ENCODE measurements at regions not wholly inside any gene's neighbourhood (a gene's known extent, or its start where the extent isn't known, plus 50 kb on each side); places are given as distances from the start of the nearest gene placed in this dataset.
"Not testable (repeated sequence)": the region's sequence is repeated elsewhere in the genome, so short reads cannot be mapped to it uniquely, and the experiment has no call there.

DNA sequence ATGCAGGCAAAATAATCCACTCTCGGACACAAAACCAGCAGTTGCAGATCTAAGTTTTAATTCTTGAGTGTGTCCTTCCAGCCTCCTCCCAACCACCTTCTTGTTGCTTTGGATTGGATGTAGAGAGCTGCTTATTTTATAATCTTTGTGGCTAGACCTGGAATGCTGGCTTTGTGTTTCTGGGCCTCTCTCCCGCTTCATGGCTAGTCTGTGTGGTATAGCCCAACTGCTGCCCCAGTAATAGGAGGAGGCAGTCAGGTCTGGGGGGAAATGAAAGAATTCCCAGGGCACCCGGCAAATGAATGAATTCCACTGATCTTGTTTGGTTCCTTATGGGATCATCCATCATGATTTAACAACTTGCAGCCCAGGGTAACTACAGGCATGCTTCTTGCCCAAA is 170.8 kb downstream of the NPIPA7 start:
- H3K36me3 ChIP-seq (ENCODE audit: control insufficient read depth in 4 of 4, insufficient read depth in 3 of 4, low read depth in 1 of 4, low read length in 3 of 4); H3K4me1 ChIP-seq (ENCODE audit: control insufficient read depth in 4 of 4, insufficient read depth in 4 of 4, low read length in 3 of 4); H3K9me3 ChIP-seq (ENCODE audit: control insufficient read depth in 4 of 4, low read length in 3 of 4); DNase-seq (ENCODE audit: low spot score); H3K27me3 ChIP-seq (ENCODE audit: control insufficient read depth in 4 of 4, insufficient read depth in 4 of 4, low read length in 3 of 4); H3K27ac ChIP-seq (ENCODE audit: low read depth in 1 of 2, low read length in 2 of 2); H3K4me3 ChIP-seq (ENCODE audit: low read depth in 1 of 3, low read length in 3 of 3); H3K9ac ChIP-seq (ENCODE audit: low read depth in 1 of 2, low read length in 2 of 2): not testable (repeated sequence)
- 70% methylated on average over 3 of the region's 3 CpGs for WGBS

GRCh38 chr16:16550824-16551223 is 171.9 kb downstream of the NPIPA7 start:
- not testable (repeated sequence) for H3K9ac ChIP-seq (ENCODE audit: low read depth in 1 of 2, low read length in 2 of 2); H3K4me3 ChIP-seq (ENCODE audit: low read depth in 1 of 3, low read length in 3 of 3); H3K9me3 ChIP-seq (ENCODE audit: control insufficient read depth in 4 of 4, low read length in 3 of 4); H3K27me3 ChIP-seq (ENCODE audit: control insufficient read depth in 4 of 4, insufficient read depth in 4 of 4, low read length in 3 of 4); H3K27ac ChIP-seq (ENCODE audit: low read depth in 1 of 2, low read length in 2 of 2); H3K36me3 ChIP-seq (ENCODE audit: control insufficient read depth in 4 of 4, insufficient read depth in 3 of 4, low read depth in 1 of 4, low read length in 3 of 4); DNase-seq (ENCODE audit: low spot score); H3K4me1 ChIP-seq (ENCODE audit: control insufficient read depth in 4 of 4, insufficient read depth in 4 of 4, low read length in 3 of 4)
- WGBS, result 64% methylated on average over 2 of the region's 2 CpGs

GRCh38 chr16:16552819-16553340 is 173.9 kb downstream of the NPIPA7 start:
- H3K4me3 ChIP-seq (ENCODE audit: low read depth in 1 of 3, low read length in 3 of 3); H3K36me3 ChIP-seq (ENCODE audit: control insufficient read depth in 4 of 4, insufficient read depth in 3 of 4, low read depth in 1 of 4, low read length in 3 of 4); H3K27ac ChIP-seq (ENCODE audit: low read depth in 1 of 2, low read length in 2 of 2); H3K4me1 ChIP-seq (ENCODE audit: control insufficient read depth in 4 of 4, insufficient read depth in 4 of 4, low read length in 3 of 4); H3K9me3 ChIP-seq (ENCODE audit: control insufficient read depth in 4 of 4, low read length in 3 of 4); H3K27me3 ChIP-seq (ENCODE audit: control insufficient read depth in 4 of 4, insufficient read depth in 4 of 4, low read length in 3 of 4); H3K9ac ChIP-seq (ENCODE audit: low read depth in 1 of 2, low read length in 2 of 2); DNase-seq (ENCODE audit: low spot score): not testable (repeated sequence)
- WGBS, result 50% methylated on average over 1 of the region's 1 CpG

- not testable (repeated sequence) for H3K9me3 ChIP-seq (ENCODE audit: control insufficient read depth in 4 of 4, low read length in 3 of 4); DNase-seq (ENCODE audit: low spot score); H3K36me3 ChIP-seq (ENCODE audit: control insufficient read depth in 4 of 4, insufficient read depth in 3 of 4, low read depth in 1 of 4, low read length in 3 of 4); H3K9ac ChIP-seq (ENCODE audit: low read depth in 1 of 2, low read length in 2 of 2); H3K27ac ChIP-seq (ENCODE audit: low read depth in 1 of 2, low read length in 2 of 2); H3K4me1 ChIP-seq (ENCODE audit: control insufficient read depth in 4 of 4, insufficient read depth in 4 of 4, low read length in 3 of 4); H3K4me3 ChIP-seq (ENCODE audit: low read depth in 1 of 3, low read length in 3 of 3); H3K27me3 ChIP-seq (ENCODE audit: control insufficient read depth in 4 of 4, insufficient read depth in 4 of 4, low read length in 3 of 4)
- 64% methylated on average over 6 of the region's 9 CpGs for WGBS
Measured at GRCh38 chr16:16559179-16559740, 180.3 kb downstream of the NPIPA7 start.

GRCh38 chr16:16561532-16561931 is 182.6 kb downstream of the NPIPA7 start:
- H3K4me3 ChIP-seq (ENCODE audit: low read depth in 1 of 3, low read length in 3 of 3); H3K9ac ChIP-seq (ENCODE audit: low read depth in 1 of 2, low read length in 2 of 2); H3K36me3 ChIP-seq (ENCODE audit: control insufficient read depth in 4 of 4, insufficient read depth in 3 of 4, low read depth in 1 of 4, low read length in 3 of 4); H3K27ac ChIP-seq (ENCODE audit: low read depth in 1 of 2, low read length in 2 of 2); DNase-seq (ENCODE audit: low spot score); H3K27me3 ChIP-seq (ENCODE audit: control insufficient read depth in 4 of 4, insufficient read depth in 4 of 4, low read length in 3 of 4); H3K4me1 ChIP-seq (ENCODE audit: control insufficient read depth in 4 of 4, insufficient read depth in 4 of 4, low read length in 3 of 4); H3K9me3 ChIP-seq (ENCODE audit: control insufficient read depth in 4 of 4, low read length in 3 of 4): not testable (repeated sequence)
- 69% methylated on average over 5 of the region's 5 CpGs for WGBS

GRCh38 chr16:16563962-16564361 is 185.0 kb downstream of the NPIPA7 start:
- not testable (repeated sequence) for H3K27me3 ChIP-seq (ENCODE audit: control insufficient read depth in 4 of 4, insufficient read depth in 4 of 4, low read length in 3 of 4); H3K9me3 ChIP-seq (ENCODE audit: control insufficient read depth in 4 of 4, low read length in 3 of 4); H3K4me3 ChIP-seq (ENCODE audit: low read depth in 1 of 3, low read length in 3 of 3); DNase-seq (ENCODE audit: low spot score); H3K4me1 ChIP-seq (ENCODE audit: control insufficient read depth in 4 of 4, insufficient read depth in 4 of 4, low read length in 3 of 4); H3K27ac ChIP-seq (ENCODE audit: low read depth in 1 of 2, low read length in 2 of 2); H3K36me3 ChIP-seq (ENCODE audit: control insufficient read depth in 4 of 4, insufficient read depth in 3 of 4, low read depth in 1 of 4, low read length in 3 of 4); H3K9ac ChIP-seq (ENCODE audit: low read depth in 1 of 2, low read length in 2 of 2)
- 100% methylated on average over 1 of the region's 5 CpGs for WGBS

GRCh38 chr16:16565326-16565725 is 186.4 kb downstream of the NPIPA7 start:
- H3K9me3 ChIP-seq (ENCODE audit: control insufficient read depth in 4 of 4, low read length in 3 of 4); H3K36me3 ChIP-seq (ENCODE audit: control insufficient read depth in 4 of 4, insufficient read depth in 3 of 4, low read depth in 1 of 4, low read length in 3 of 4); H3K27me3 ChIP-seq (ENCODE audit: control insufficient read depth in 4 of 4, insufficient read depth in 4 of 4, low read length in 3 of 4); H3K4me3 ChIP-seq (ENCODE audit: low read depth in 1 of 3, low read length in 3 of 3); H3K9ac ChIP-seq (ENCODE audit: low read depth in 1 of 2, low read length in 2 of 2); H3K27ac ChIP-seq (ENCODE audit: low read depth in 1 of 2, low read length in 2 of 2); DNase-seq (ENCODE audit: low spot score); H3K4me1 ChIP-seq (ENCODE audit: control insufficient read depth in 4 of 4, insufficient read depth in 4 of 4, low read length in 3 of 4): not testable (repeated sequence)
- no CpG with 5 or more reads among the region's 7 CpGs for whole genome bisulfite sequencing

DNA sequence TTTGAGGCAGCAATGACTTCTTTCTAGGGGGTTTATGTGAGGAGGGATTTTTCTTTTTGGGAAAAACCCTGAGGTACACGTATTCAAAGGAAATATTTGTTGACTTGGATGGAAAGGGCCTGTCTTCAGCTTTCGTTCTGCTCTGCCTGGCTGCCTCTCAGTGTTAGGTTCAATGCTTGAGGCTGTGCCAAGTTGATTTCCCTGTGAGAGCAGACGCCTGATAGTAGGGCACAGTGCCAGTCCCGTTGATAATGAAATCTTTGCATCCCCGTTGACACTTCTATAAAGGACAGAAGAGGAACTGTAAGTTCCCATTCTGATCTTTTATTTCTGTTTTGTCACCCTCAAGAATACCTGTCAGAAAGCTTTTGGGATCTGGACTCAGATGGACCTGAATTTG is 191.1 kb downstream of the NPIPA7 start:
- not testable (repeated sequence) for DNase-seq (ENCODE audit: low spot score); H3K27me3 ChIP-seq (ENCODE audit: control insufficient read depth in 4 of 4, insufficient read depth in 4 of 4, low read length in 3 of 4); H3K9me3 ChIP-seq (ENCODE audit: control insufficient read depth in 4 of 4, low read length in 3 of 4); H3K4me3 ChIP-seq (ENCODE audit: low read depth in 1 of 3, low read length in 3 of 3); H3K9ac ChIP-seq (ENCODE audit: low read depth in 1 of 2, low read length in 2 of 2); H3K27ac ChIP-seq (ENCODE audit: low read depth in 1 of 2, low read length in 2 of 2); H3K36me3 ChIP-seq (ENCODE audit: control insufficient read depth in 4 of 4, insufficient read depth in 3 of 4, low read depth in 1 of 4, low read length in 3 of 4); H3K4me1 ChIP-seq (ENCODE audit: control insufficient read depth in 4 of 4, insufficient read depth in 4 of 4, low read length in 3 of 4)
- 7% methylated on average over 5 of the region's 5 CpGs for WGBS

- not testable (repeated sequence) for H3K36me3 ChIP-seq (ENCODE audit: control insufficient read depth in 4 of 4, insufficient read depth in 3 of 4, low read depth in 1 of 4, low read length in 3 of 4); H3K9me3 ChIP-seq (ENCODE audit: control insufficient read depth in 4 of 4, low read length in 3 of 4); DNase-seq (ENCODE audit: low spot score); H3K4me3 ChIP-seq (ENCODE audit: low read depth in 1 of 3, low read length in 3 of 3); H3K27ac ChIP-seq (ENCODE audit: low read depth in 1 of 2, low read length in 2 of 2); H3K9ac ChIP-seq (ENCODE audit: low read depth in 1 of 2, low read length in 2 of 2); H3K4me1 ChIP-seq (ENCODE audit: control insufficient read depth in 4 of 4, insufficient read depth in 4 of 4, low read length in 3 of 4); H3K27me3 ChIP-seq (ENCODE audit: control insufficient read depth in 4 of 4, insufficient read depth in 4 of 4, low read length in 3 of 4)
- WGBS, result 68% methylated on average over 2 of the region's 2 CpGs
Measured at GRCh38 chr16:16570874-16571273, 191.9 kb downstream of the NPIPA7 start.

Data from liver (tissue), 6 donors.